Hepatocyte (in vitro differentiated cells): ENCODE measurements at regions not wholly inside any gene's neighbourhood (a gene's known extent, or its start where the extent isn't known, plus 50 kb on each side); places are given as distances from the start of the nearest gene placed in this dataset.
"Not testable (repeated sequence)": the region's sequence is repeated elsewhere in the genome, so short reads cannot be mapped to it uniquely, and the experiment has no call there.

Experiments
- DNase-seq: peaks from one replicate; pipeline ENCODE4 v3.0.0-alpha.2; 2016; ENCODE audit warnings: low spot score
- H2AFZ ChIP-seq: fragments of 200-600 bp; sonication (generic); 2 replicates; pipeline ENCODE4 v1.6.0; 2016; ENCODE audit warnings: antibody characterized with exemption, mild to moderate bottlenecking
- H3K27ac ChIP-seq: fragments of 200-600 bp; sonication (generic); 2 replicates; pipeline ENCODE4 v1.5.1; 2016; ENCODE audit warnings: mild to moderate bottlenecking
- H3K27me3 ChIP-seq: fragments of 200-600 bp; sonication (generic); 2 replicates; pipeline ENCODE4 v1.6.1; 2016
- H3K36me3 ChIP-seq: fragments of 200-600 bp; sonication (generic); replicated peaks from 2 replicates; pipeline ENCODE4 v1.5.1; 2016; ENCODE audit warnings: low read depth; ENCODE audit not compliant: insufficient read depth
- H3K4me1 ChIP-seq: fragments of 200-600 bp; sonication (generic); 2 replicates; pipeline ENCODE4 v1.5.1; 2016; ENCODE audit warnings: mild to moderate bottlenecking, moderate library complexity; ENCODE audit not compliant: insufficient read depth
- H3K4me2 ChIP-seq: fragments of 200-600 bp; sonication (generic); 2 replicates; pipeline ENCODE4 v1.6.0; 2016
- H3K4me3 ChIP-seq: fragments of 200-600 bp; sonication (generic); 2 replicates; pipeline ENCODE4 v1.5.1; 2016; ENCODE audit warnings: mild to moderate bottlenecking
- H3K79me2 ChIP-seq: fragments of 200-600 bp; sonication (generic); 2 replicates; pipeline ENCODE4 v1.6.0; 2017; ENCODE audit warnings: mild to moderate bottlenecking
- H3K9me2 ChIP-seq: fragments of 200-600 bp; sonication (generic); replicated peaks from 2 replicates; pipeline ENCODE4 v1.6.0; 2017; ENCODE audit warnings: mild to moderate bottlenecking; ENCODE audit not compliant: insufficient read depth
- H3K9me3 ChIP-seq: fragments of 200-600 bp; sonication (generic); 2 replicates; pipeline ENCODE4 v1.5.1; 2016; ENCODE audit warnings: low read depth, mild to moderate bottlenecking
- H4K20me1 ChIP-seq: fragments of 200-600 bp; sonication (generic); 2 replicates; pipeline ENCODE4 v1.6.0; 2016; ENCODE audit warnings: mild to moderate bottlenecking; ENCODE audit not compliant: insufficient read depth, poor library complexity, severe bottlenecking
- CTCF ChIP-seq: fragments of 200-600 bp; sonication (generic); IDR thresholded peaks from 2 replicates; pipeline ENCODE4 v1.5.1; 2016; ENCODE audit warnings: antibody characterized with exemption, mild to moderate bottlenecking; ENCODE audit not compliant: poor library complexity
- EZH2 ChIP-seq: fragments of 200-600 bp; sonication (generic); IDR thresholded peaks from 2 replicates; pipeline ENCODE4 v1.6.1; 2016; ENCODE audit warnings: antibody characterized with exemption, mild to moderate bottlenecking, borderline replicate concordance
- EZH2phosphoT487 ChIP-seq: fragments of 200-600 bp; sonication (generic); IDR thresholded peaks from one replicate; pipeline ENCODE4 v1.6.1; 2018; ENCODE audit warnings: antibody characterized with exemption, mild to moderate bottlenecking, low read depth, moderate library complexity; ENCODE audit not compliant: unreplicated experiment, severe bottlenecking
- WGBS: methylation state at CpG from one replicate; pipeline ENCODE4 v1.1.6; 2016; ENCODE audit warnings: low lambda C conversion rate; ENCODE audit errors: missing lambda C conversion rate; 5-methylcytosine and 5-hydroxymethylcytosine counted together

- no peaks in the 10 kb centered on the region for H4K20me1 ChIP-seq
- 91% methylated on average over 9 of the region's 9 CpGs for WGBS
- no peak for DNase-seq
- no peak overlapping the region for H3K27ac ChIP-seq
- no peak overlapping the region for H3K4me2 ChIP-seq
- H3K36me3 ChIP-seq: no peaks in the 10 kb centered on the region
- H3K4me3 ChIP-seq: no peak overlapping the region
- TF ChIP-seq EZH2phosphoT487 (no peak), CTCF (no peak), EZH2 (no peak)
- H3K4me1 ChIP-seq: no peaks in the 10 kb centered on the region
- no peaks in the 10 kb centered on the region for H3K9me2 ChIP-seq
- no peaks in the 10 kb centered on the region for H3K9me3 ChIP-seq
- H3K27me3 ChIP-seq: no peaks in the 10 kb centered on the region
- H3K79me2 ChIP-seq: no peaks in the 10 kb centered on the region
- no peak overlapping the region for H2AFZ ChIP-seq
These were observed 126.8 kb downstream of the IGLL1 start for GRCh38 chr22:23453277-23453676.

- WGBS: 88% methylated on average over 23 of the region's 23 CpGs
These were observed 127.7 kb downstream of the IGLL1 start for GRCh38 chr22:23452231-23453010.

GRCh38 chr22:23451452-23452230 is 128.4 kb downstream of the IGLL1 start:
- H3K4me1 ChIP-seq, H4K20me1 ChIP-seq, H3K9me3 ChIP-seq: not testable (repeated sequence)

More at GRCh38 chr22:23452231-23453010, 127.7 kb downstream of the IGLL1 start:
- H3K36me3 ChIP-seq: no peaks in the 10 kb centered on the region
- no peaks in the 10 kb centered on the region for H3K9me3 ChIP-seq
- H3K27me3 ChIP-seq: no peaks in the 10 kb centered on the region
- H3K27ac ChIP-seq: no peak overlapping the region
- H3K79me2 ChIP-seq: no peaks in the 10 kb centered on the region
- no peak for TF ChIP-seq EZH2
- TF ChIP-seq EZH2phosphoT487: no peak
- H4K20me1 ChIP-seq: no peaks in the 10 kb centered on the region
- no peaks in the 10 kb centered on the region for H3K9me2 ChIP-seq
- H3K4me1 ChIP-seq: no peaks in the 10 kb centered on the region
- no peak overlapping the region for H2AFZ ChIP-seq
- DNase-seq: no peak
- H3K4me3 ChIP-seq: no peak overlapping the region
- no peak overlapping the region for H3K4me2 ChIP-seq

GRCh38 chr22:23450821-23451220 is 129.3 kb downstream of the IGLL1 start:
- WGBS: 97% methylated on average over 15 of the region's 15 CpGs
- H4K20me1 ChIP-seq, H3K4me3 ChIP-seq, H3K79me2 ChIP-seq, H3K36me3 ChIP-seq, H3K4me1 ChIP-seq, H3K4me2 ChIP-seq, H3K9me3 ChIP-seq, H3K27ac ChIP-seq, H2AFZ ChIP-seq, DNase-seq, H3K9me2 ChIP-seq, H3K27me3 ChIP-seq: not testable (repeated sequence)

More at GRCh38 chr22:23451452-23452230, 128.4 kb downstream of the IGLL1 start:
- 78% methylated on average over 25 of the region's 30 CpGs for WGBS
- not testable (repeated sequence) for H3K4me3 ChIP-seq, H3K79me2 ChIP-seq, H3K27ac ChIP-seq, H3K36me3 ChIP-seq, H3K9me2 ChIP-seq, DNase-seq, H2AFZ ChIP-seq, H3K27me3 ChIP-seq, H3K4me2 ChIP-seq

- Histone ChIP-seq H3K9me2 (no peaks in the 10 kb centered on the region), H3K9me3 (no peaks in the 10 kb centered on the region), H4K20me1 (no peaks in the 10 kb centered on the region), H3K79me2 (no peaks in the 10 kb centered on the region), H3K4me2 (no peak overlapping the region), H3K27me3 (no peaks in the 10 kb centered on the region), H3K36me3 (no peaks in the 10 kb centered on the region), H3K27ac (no peak overlapping the region), H3K4me3 (no peak overlapping the region), H2AFZ (no peak overlapping the region), H3K4me1 (no peaks in the 10 kb centered on the region)
- no peak for DNase-seq
- 95% methylated on average over 14 of the region's 14 CpGs for WGBS
- TF ChIP-seq CTCF (no peak), EZH2 (no peak), EZH2phosphoT487 (no peak)
These were observed 129.7 kb downstream of the IGLL1 start for GRCh38 chr22:23450434-23450795.

GRCh38 chr22:23449748-23450433 is 130.2 kb downstream of the IGLL1 start:
- not testable (repeated sequence) for DNase-seq, H3K36me3 ChIP-seq, H3K4me1 ChIP-seq, H3K4me2 ChIP-seq, H3K9me2 ChIP-seq, H3K4me3 ChIP-seq, H3K79me2 ChIP-seq, H2AFZ ChIP-seq, H4K20me1 ChIP-seq, H3K27ac ChIP-seq, H3K9me3 ChIP-seq, H3K27me3 ChIP-seq
- 83% methylated on average over 15 of the region's 28 CpGs for WGBS
